Large intestine (tissue), 3 donors: ENCODE measurements at regions not wholly inside any gene's neighbourhood (a gene's known extent, or its start where the extent isn't known, plus 50 kb on each side); places are given as distances from the start of the nearest gene placed in this dataset.

Source experiments
- DNase-seq, 2 donors: peaks; one replicate each; pipeline versions ENCODE4 v3.0.0 to v3.0.0-alpha.2; 2013
- H3K27ac ChIP-seq: one replicate; pipeline ENCODE4 v1.5.1; 2013; ENCODE audit warnings: low read length
- H3K27me3 ChIP-seq: 2 replicates; pipeline ENCODE4 v1.6.1; 2013; ENCODE audit warnings: low read length; ENCODE audit not compliant: control insufficient read depth, insufficient read depth
- H3K36me3 ChIP-seq: 2 replicates; pipeline ENCODE4 v1.6.1; 2013; ENCODE audit warnings: low read length; ENCODE audit not compliant: control insufficient read depth, insufficient read depth
- H3K4me1 ChIP-seq: one replicate; pipeline ENCODE4 v1.6.1; 2013; ENCODE audit warnings: low read length; ENCODE audit not compliant: control insufficient read depth, insufficient read depth
- H3K4me3 ChIP-seq: one replicate; pipeline ENCODE4 v1.5.1; 2013; ENCODE audit warnings: low read length
- H3K9me3 ChIP-seq: one replicate; pipeline ENCODE4 v1.6.1; 2013; ENCODE audit warnings: mild to moderate bottlenecking, low read depth, low read length, moderate library complexity; ENCODE audit not compliant: control insufficient read depth
- WGBS: methylation state at CpG from one replicate; pipeline ENCODE4 v1.1.5; 2013; ENCODE audit warnings: low lambda C conversion rate; ENCODE audit not compliant: insufficient coverage; 5-methylcytosine and 5-hydroxymethylcytosine counted together

GRCh38 chr3:40829876-40830275 lies 305.1 kb downstream of the ZNF621 start:
- WGBS = no CpG with 5 or more reads among the region's 2 CpGs
- Histone ChIP-seq H3K27me3 (no peaks in the 10 kb centered on the region), H3K27ac (no peak overlapping the region), H3K4me3 (no peak overlapping the region), H3K9me3 (no peaks in the 10 kb centered on the region), H3K36me3 (no peaks in the 10 kb centered on the region), H3K4me1 (no peaks in the 10 kb centered on the region)
- DNase-seq = no peak

- Histone ChIP-seq H3K4me3 (no peak overlapping the region), H3K36me3 (no peaks in the 10 kb centered on the region), H3K4me1 (peaks cover 8% of the 10 kb centered on the region), H3K9me3 (no peaks in the 10 kb centered on the region), H3K27me3 (no peaks in the 10 kb centered on the region), H3K27ac (no peak overlapping the region)
- no CpG with 5 or more reads among the region's 2 CpGs for WGBS
- DNase-seq = no peak
Observed at GRCh38 chr3:40837300-40837699, 312.5 kb downstream of the ZNF621 start.

- peaks cover 3% of the 10 kb centered on the region for H3K9me3 ChIP-seq
- peaks cover 13% of the 10 kb centered on the region for H3K4me1 ChIP-seq
- DNase-seq = no peak
- no peak overlapping the region for H3K27ac ChIP-seq
- WGBS = no CpG with 5 or more reads among the region's 1 CpG
- H3K4me3 ChIP-seq = no peak overlapping the region
- no peaks in the 10 kb centered on the region for H3K36me3 ChIP-seq
- H3K27me3 ChIP-seq = no peaks in the 10 kb centered on the region
Observed at GRCh38 chr3:40841131-40841530, 316.4 kb downstream of the ZNF621 start.

GRCh38 chr3:40841570-40842109 lies 316.9 kb downstream of the ZNF621 start:
- Histone ChIP-seq H3K27me3 (no peaks in the 10 kb centered on the region), H3K36me3 (no peaks in the 10 kb centered on the region), H3K4me3 (no peak overlapping the region), H3K27ac (no peak overlapping the region), H3K9me3 (peaks cover 3% of the 10 kb centered on the region), H3K4me1 (peaks cover 13% of the 10 kb centered on the region)
- DNase-seq = no peak

- Histone ChIP-seq H3K4me1 (peaks cover 21% of the 10 kb centered on the region), H3K36me3 (no peaks in the 10 kb centered on the region), H3K27ac (peak overlapping the region; percentile 14), H3K9me3 (peaks cover 3% of the 10 kb centered on the region), H3K4me3 (no peak overlapping the region), H3K27me3 (no peaks in the 10 kb centered on the region)
- no peak for DNase-seq
- 95% methylated on average over 3 of the region's 11 CpGs for WGBS
Observed at GRCh38 chr3:40842714-40843113, 318.0 kb downstream of the ZNF621 start.

- Histone ChIP-seq H3K27me3 (no peaks in the 10 kb centered on the region), H3K36me3 (no peaks in the 10 kb centered on the region), H3K4me3 (no peak overlapping the region), H3K9me3 (peaks cover 3% of the 10 kb centered on the region), H3K4me1 (peaks cover 23% of the 10 kb centered on the region), H3K27ac (peak overlapping the region; percentile 14)
- DNase-seq = peak in 1 of 2 donors; percentile 43
- WGBS = no CpG with 5 or more reads among the region's 2 CpGs
Observed at GRCh38 chr3:40843208-40843624, 318.5 kb downstream of the ZNF621 start.

- Histone ChIP-seq H3K27ac (no peak overlapping the region), H3K9me3 (peaks cover 3% of the 10 kb centered on the region), H3K27me3 (no peaks in the 10 kb centered on the region), H3K36me3 (no peaks in the 10 kb centered on the region), H3K4me3 (no peak overlapping the region), H3K4me1 (peaks cover 23% of the 10 kb centered on the region)
- 42% methylated on average over 5 of the region's 7 CpGs for WGBS
- DNase-seq = peak in 1 of 2 donors; percentile 34
Observed at GRCh38 chr3:40843851-40844548, 319.2 kb downstream of the ZNF621 start.

- Histone ChIP-seq H3K27me3 (no peaks in the 10 kb centered on the region), H3K27ac (no peak overlapping the region), H3K36me3 (no peaks in the 10 kb centered on the region), H3K4me1 (peaks cover 23% of the 10 kb centered on the region), H3K9me3 (peaks cover 3% of the 10 kb centered on the region), H3K4me3 (no peak overlapping the region)
- DNase-seq = no peak
- 100% methylated on average over 1 of the region's 2 CpGs for whole genome bisulfite sequencing
Observed at GRCh38 chr3:40844896-40845295, 320.1 kb downstream of the ZNF621 start.

- DNase-seq = no peak
- H3K27ac ChIP-seq = no peak overlapping the region
- H3K27me3 ChIP-seq = no peaks in the 10 kb centered on the region
- no peak overlapping the region for H3K4me3 ChIP-seq
- no CpG with 5 or more reads among the region's 1 CpG for WGBS
- H3K9me3 ChIP-seq = peaks cover 3% of the 10 kb centered on the region
- H3K4me1 ChIP-seq = peaks cover 21% of the 10 kb centered on the region
- H3K36me3 ChIP-seq = no peaks in the 10 kb centered on the region
Observed at GRCh38 chr3:40845447-40845846, 320.7 kb downstream of the ZNF621 start.

GRCh38 chr3:40845916-40846315 lies 321.2 kb downstream of the ZNF621 start:
- no peaks in the 10 kb centered on the region for H3K36me3 ChIP-seq
- no peaks in the 10 kb centered on the region for H3K27me3 ChIP-seq
- no peak overlapping the region for H3K27ac ChIP-seq
- peaks cover 3% of the 10 kb centered on the region for H3K9me3 ChIP-seq
- H3K4me1 ChIP-seq = peaks cover 16% of the 10 kb centered on the region
- WGBS = no CpG with 5 or more reads among the region's 1 CpG
- no peak for DNase-seq
- H3K4me3 ChIP-seq = no peak overlapping the region

- H3K4me3 ChIP-seq = no peak overlapping the region
- H3K36me3 ChIP-seq = no peaks in the 10 kb centered on the region
- no peaks in the 10 kb centered on the region for H3K27me3 ChIP-seq
- no peak overlapping the region for H3K27ac ChIP-seq
- no peak for DNase-seq
- WGBS = no CpG with 5 or more reads among the region's 1 CpG
- peaks cover 15% of the 10 kb centered on the region for H3K4me1 ChIP-seq
- peaks cover 3% of the 10 kb centered on the region for H3K9me3 ChIP-seq
Observed at GRCh38 chr3:40846451-40846850, 321.7 kb downstream of the ZNF621 start.
